Liver (tissue), 8 donors: ENCODE measurements at regions not wholly inside any gene's neighbourhood (a gene's known extent, or its start where the extent isn't known, plus 50 kb on each side); places are given as distances from the start of the nearest gene placed in this dataset.
"Not testable (repeated sequence)": the region's sequence is repeated elsewhere in the genome, so short reads cannot be mapped to it uniquely, and the experiment has no call there.

Experiments
- DNase-seq: peaks from one replicate; pipeline ENCODE4 v3.0.0-alpha.2; 2017; ENCODE audit warnings: low spot score
- H3K27ac ChIP-seq, 2 donors: one replicate each; pipeline ENCODE4 v1.7.0; 2013; ENCODE audit warnings: inconsistent platforms in 2 of 2, low read length in 2 of 2, control low read depth in 1 of 2, low read depth in 1 of 2, mild to moderate bottlenecking in 1 of 2
- H3K27me3 ChIP-seq, 4 donors: one replicate each; pipeline versions ENCODE4 v1.6.1 to v1.7.0; 2013; ENCODE audit warnings: low read length in 3 of 4, inconsistent platforms in 1 of 4, mild to moderate bottlenecking in 1 of 4, moderate library complexity in 1 of 4; ENCODE audit not compliant: control insufficient read depth in 4 of 4, insufficient read depth in 4 of 4
- H3K36me3 ChIP-seq, 4 donors: one replicate each; pipeline versions ENCODE4 v1.6.1 to v1.7.0; 2013; ENCODE audit warnings: low read length in 3 of 4, mild to moderate bottlenecking in 3 of 4, low read depth in 1 of 4, moderate library complexity in 1 of 4; ENCODE audit not compliant: control insufficient read depth in 4 of 4, insufficient read depth in 3 of 4
- H3K4me1 ChIP-seq, 4 donors: one replicate each; pipeline versions ENCODE4 v1.6.1 to v1.7.0; 2013; ENCODE audit warnings: low read length in 3 of 4, mild to moderate bottlenecking in 3 of 4, moderate library complexity in 1 of 4; ENCODE audit not compliant: control insufficient read depth in 4 of 4, insufficient read depth in 4 of 4
- H3K4me3 ChIP-seq, 3 donors: one replicate each; pipeline versions ENCODE4 v1.6.1 to v1.7.0; 2013; ENCODE audit warnings: low read length in 3 of 3, control low read depth in 1 of 3, low read depth in 1 of 3, mild to moderate bottlenecking in 1 of 3
- H3K9ac ChIP-seq, 2 donors: one replicate each; pipeline ENCODE4 v1.7.0; 2013; ENCODE audit warnings: low read length in 2 of 2, mild to moderate bottlenecking in 2 of 2, moderate library complexity in 2 of 2, control low read depth in 1 of 2, low read depth in 1 of 2
- H3K9me3 ChIP-seq, 4 donors: one replicate each; pipeline versions ENCODE4 v1.6.1 to v1.7.0; 2013; ENCODE audit warnings: low read length in 3 of 4; ENCODE audit not compliant: control insufficient read depth in 4 of 4
- FOXA1 ChIP-seq: IDR thresholded peaks from 2 replicates; pipeline ENCODE4 v1.6.1; 2016; ENCODE audit warnings: antibody characterized with exemption
- FOXA2 ChIP-seq: IDR thresholded peaks from 2 replicates; pipeline ENCODE4 v1.6.1; 2016; ENCODE audit warnings: antibody characterized with exemption
- HNF4A ChIP-seq, 2 donors: conservative IDR thresholded peaks; 2 replicates each; pipeline ENCODE4 v1.6.1; 2016; ENCODE audit warnings: antibody characterized with exemption in 2 of 2, mild to moderate bottlenecking in 2 of 2
- HNF4G ChIP-seq: IDR thresholded peaks from 2 replicates; pipeline ENCODE4 v1.6.1; 2016; ENCODE audit warnings: antibody characterized with exemption
- JUND ChIP-seq, 2 donors: IDR thresholded peaks; 2 replicates each; pipeline ENCODE4 v1.6.1; 2016; ENCODE audit warnings: antibody characterized with exemption in 2 of 2
- RXRA ChIP-seq, 2 donors: IDR thresholded peaks; 2 replicates each; pipeline ENCODE4 v1.6.1; 2017 to 2018; ENCODE audit warnings: antibody characterized with exemption in 2 of 2, mild to moderate bottlenecking in 1 of 2
- SP1 ChIP-seq: IDR thresholded peaks from 2 replicates; pipeline ENCODE4 v1.6.1; 2018; ENCODE audit warnings: antibody characterized with exemption, mild to moderate bottlenecking
- TAF1 ChIP-seq: conservative IDR thresholded peaks from 2 replicates; pipeline ENCODE4 v1.6.1; 2016; ENCODE audit warnings: antibody characterized with exemption, mild to moderate bottlenecking
- YY1 ChIP-seq: IDR thresholded peaks from 2 replicates; pipeline ENCODE4 v1.6.1; 2016; ENCODE audit warnings: antibody characterized with exemption, mild to moderate bottlenecking
- WGBS: extraction: QIAGEN DNeasy Blood & Tissue Kit; methylation state at CpG from one replicate; pipeline ENCODE4 v1.1.7; 2013; 5-methylcytosine and 5-hydroxymethylcytosine counted together
- TF ChIP-seq, protein P1 (sequence below): fragments of 150-350 bp; IDR thresholded peaks from 2 replicates; pipeline ENCODE4 v1.5.1; 2017; ENCODE audit warnings: improper control_type of control experiment, low read depth, low read length; ENCODE audit not compliant: missing input control
- TF ChIP-seq, protein P2 (sequence below): IDR thresholded peaks from 2 replicates; pipeline ENCODE4 v1.6.1; 2016; ENCODE audit warnings: antibody characterized with exemption
- TF ChIP-seq, protein P3 (sequence below): IDR thresholded peaks from 2 replicates; pipeline ENCODE4 v1.6.1; 2016; ENCODE audit warnings: antibody characterized with exemption
- TF ChIP-seq, protein P4 (sequence below): IDR thresholded peaks from 2 replicates; pipeline ENCODE4 v1.6.1; 2016; ENCODE audit warnings: antibody characterized with exemption
- donor health status: healthy.
- donor health status: healthy.
- donor health status: healthy.
- donor health status: healthy.
- donor health status: healthy.

DNA sequence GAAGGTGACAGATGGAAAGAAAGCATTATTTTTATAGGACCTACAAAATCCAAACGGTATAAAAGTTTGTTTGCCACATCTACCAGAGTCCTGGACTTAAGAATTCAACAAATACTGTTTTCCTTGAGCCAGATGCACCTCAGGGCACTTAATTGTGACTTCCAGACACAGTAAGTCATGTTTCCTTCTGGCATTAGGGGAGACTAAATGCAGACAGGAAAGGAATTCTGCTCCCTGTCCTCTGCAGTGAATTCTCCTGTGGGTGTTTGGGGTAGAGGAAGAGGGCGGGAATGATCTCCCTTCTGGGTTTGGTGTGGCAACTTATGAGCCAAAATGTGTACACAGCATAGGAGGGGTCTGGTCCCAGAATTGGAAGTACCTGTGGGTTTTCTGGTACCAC is 93.9 kb upstream of the ZDHHC17 start (continued):
- TF ChIP-seq, protein P1, sequence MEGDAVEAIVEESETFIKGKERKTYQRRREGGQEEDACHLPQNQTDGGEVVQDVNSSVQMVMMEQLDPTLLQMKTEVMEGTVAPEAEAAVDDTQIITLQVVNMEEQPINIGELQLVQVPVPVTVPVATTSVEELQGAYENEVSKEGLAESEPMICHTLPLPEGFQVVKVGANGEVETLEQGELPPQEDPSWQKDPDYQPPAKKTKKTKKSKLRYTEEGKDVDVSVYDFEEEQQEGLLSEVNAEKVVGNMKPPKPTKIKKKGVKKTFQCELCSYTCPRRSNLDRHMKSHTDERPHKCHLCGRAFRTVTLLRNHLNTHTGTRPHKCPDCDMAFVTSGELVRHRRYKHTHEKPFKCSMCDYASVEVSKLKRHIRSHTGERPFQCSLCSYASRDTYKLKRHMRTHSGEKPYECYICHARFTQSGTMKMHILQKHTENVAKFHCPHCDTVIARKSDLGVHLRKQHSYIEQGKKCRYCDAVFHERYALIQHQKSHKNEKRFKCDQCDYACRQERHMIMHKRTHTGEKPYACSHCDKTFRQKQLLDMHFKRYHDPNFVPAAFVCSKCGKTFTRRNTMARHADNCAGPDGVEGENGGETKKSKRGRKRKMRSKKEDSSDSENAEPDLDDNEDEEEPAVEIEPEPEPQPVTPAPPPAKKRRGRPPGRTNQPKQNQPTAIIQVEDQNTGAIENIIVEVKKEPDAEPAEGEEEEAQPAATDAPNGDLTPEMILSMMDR: no peak
- no peak for TF ChIP-seq YY1

DNA sequence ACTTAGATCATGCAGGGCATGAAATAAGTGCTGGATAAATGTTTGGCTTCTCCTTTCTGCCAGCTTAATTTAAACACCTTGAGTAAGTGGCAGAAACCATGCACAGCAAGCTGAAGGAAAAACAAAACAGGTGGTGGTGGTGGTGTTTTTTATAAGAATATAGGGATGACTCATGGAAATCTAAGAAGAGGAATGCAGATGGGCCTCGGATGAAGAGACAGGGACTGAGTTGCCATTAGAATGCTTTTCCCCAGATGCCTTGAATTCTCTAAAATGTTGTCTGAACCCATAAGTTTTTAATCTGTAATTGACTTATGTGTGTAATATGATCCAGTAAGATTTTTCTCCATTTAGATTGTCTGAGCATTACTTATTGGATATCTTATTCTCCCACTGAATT is 93.1 kb upstream of the ZDHHC17 start:
- H3K9me3 ChIP-seq: no peaks in the 10 kb centered on the region
- H3K9ac ChIP-seq: no peak overlapping the region
- no peak overlapping the region for H3K4me3 ChIP-seq
- H3K4me1 ChIP-seq: no peaks in the 10 kb centered on the region
- no peaks in the 10 kb centered on the region for H3K36me3 ChIP-seq
- H3K27ac ChIP-seq: no peak overlapping the region
- TF ChIP-seq FOXA2: no peak
- TF ChIP-seq, protein P2, sequence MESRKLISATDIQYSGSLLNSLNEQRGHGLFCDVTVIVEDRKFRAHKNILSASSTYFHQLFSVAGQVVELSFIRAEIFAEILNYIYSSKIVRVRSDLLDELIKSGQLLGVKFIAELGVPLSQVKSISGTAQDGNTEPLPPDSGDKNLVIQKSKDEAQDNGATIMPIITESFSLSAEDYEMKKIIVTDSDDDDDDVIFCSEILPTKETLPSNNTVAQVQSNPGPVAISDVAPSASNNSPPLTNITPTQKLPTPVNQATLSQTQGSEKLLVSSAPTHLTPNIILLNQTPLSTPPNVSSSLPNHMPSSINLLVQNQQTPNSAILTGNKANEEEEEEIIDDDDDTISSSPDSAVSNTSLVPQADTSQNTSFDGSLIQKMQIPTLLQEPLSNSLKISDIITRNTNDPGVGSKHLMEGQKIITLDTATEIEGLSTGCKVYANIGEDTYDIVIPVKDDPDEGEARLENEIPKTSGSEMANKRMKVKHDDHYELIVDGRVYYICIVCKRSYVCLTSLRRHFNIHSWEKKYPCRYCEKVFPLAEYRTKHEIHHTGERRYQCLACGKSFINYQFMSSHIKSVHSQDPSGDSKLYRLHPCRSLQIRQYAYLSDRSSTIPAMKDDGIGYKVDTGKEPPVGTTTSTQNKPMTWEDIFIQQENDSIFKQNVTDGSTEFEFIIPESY: no peak
- TF ChIP-seq SP1: no peak
- TF ChIP-seq, protein P3, sequence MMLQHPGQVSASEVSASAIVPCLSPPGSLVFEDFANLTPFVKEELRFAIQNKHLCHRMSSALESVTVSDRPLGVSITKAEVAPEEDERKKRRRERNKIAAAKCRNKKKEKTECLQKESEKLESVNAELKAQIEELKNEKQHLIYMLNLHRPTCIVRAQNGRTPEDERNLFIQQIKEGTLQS: no peak
- no peak for TF ChIP-seq HNF4G
- no peaks in the 10 kb centered on the region for H3K27me3 ChIP-seq
- DNase-seq: no peak
- 76% methylated on average over 1 of the region's 1 CpG for WGBS

DNA sequence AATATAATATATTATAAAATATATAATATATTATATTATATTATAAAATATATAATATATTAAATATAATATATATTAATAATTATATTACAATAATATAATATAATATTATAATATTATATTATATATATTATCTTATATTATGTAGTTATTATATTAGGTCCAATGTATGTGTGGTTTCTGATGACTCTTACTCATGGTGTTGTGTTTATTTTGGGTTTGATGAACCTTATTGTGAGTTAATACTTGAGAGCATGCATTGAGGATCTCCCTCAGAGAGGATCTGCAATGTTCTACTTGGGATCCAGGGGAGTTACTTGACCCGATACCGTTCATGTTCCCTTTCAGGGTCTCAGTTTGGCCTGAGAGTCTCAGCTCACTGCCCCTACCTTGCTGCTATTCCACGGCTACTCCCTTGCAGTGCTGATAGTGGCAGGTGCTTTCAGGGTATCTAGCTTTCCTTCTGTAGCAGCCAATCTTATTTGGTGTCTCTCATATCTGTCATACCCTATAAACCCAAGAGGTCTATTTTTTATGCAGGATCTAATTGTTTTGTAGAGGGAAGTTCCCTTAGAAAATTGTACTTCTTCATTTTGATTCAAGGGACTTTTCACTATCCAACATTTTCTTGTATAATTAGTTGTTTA is 89.1 kb upstream of the ZDHHC17 start:
- H3K27ac ChIP-seq: no peak overlapping the region
- no peaks in the 10 kb centered on the region for H3K4me1 ChIP-seq
- H3K9me3 ChIP-seq: no peaks in the 10 kb centered on the region
- no peak overlapping the region for H3K9ac ChIP-seq
- no peaks in the 10 kb centered on the region for H3K27me3 ChIP-seq
- DNase-seq: no peak
- 95% methylated on average over 3 of the region's 3 CpGs for WGBS
- H3K4me3 ChIP-seq: no peak overlapping the region
- H3K36me3 ChIP-seq: no peaks in the 10 kb centered on the region
- no peak for TF ChIP-seq TAF1
- TF ChIP-seq, protein P3: no peak
- TF ChIP-seq JUND (IDR thresholded peaks at IDR 0.05): no peak
- no peak for TF ChIP-seq HNF4A (conservative IDR thresholded peaks at IDR 0.05)
- TF ChIP-seq FOXA1: no peak
- TF ChIP-seq RXRA (IDR thresholded peaks at IDR 0.05): no peak
- TF ChIP-seq, protein P4, sequence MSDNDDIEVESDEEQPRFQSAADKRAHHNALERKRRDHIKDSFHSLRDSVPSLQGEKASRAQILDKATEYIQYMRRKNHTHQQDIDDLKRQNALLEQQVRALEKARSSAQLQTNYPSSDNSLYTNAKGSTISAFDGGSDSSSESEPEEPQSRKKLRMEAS: no peak
- no peak for TF ChIP-seq HNF4G
- TF ChIP-seq YY1: no peak

DNA sequence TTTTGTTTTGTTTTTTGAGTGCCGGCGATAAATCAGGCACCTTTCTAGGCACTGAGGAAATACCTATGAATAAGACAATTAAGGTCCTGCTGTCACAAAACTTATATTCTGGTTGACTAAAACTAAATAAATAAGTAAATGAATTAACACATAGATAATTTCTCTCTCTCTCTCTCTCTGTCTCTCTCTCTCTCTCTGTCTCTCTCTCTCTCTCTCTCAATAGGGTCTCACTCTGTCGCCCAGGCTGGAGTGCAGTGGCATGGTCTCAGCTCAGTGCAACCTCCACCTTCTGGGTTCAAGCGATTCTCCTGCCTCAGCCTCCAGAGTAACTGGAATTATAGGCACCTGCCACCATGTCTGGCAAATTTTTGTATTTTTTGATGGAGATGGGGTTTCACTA is 87.7 kb upstream of the ZDHHC17 start:
- H3K4me1 ChIP-seq, H3K36me3 ChIP-seq, H3K4me3 ChIP-seq, H3K27me3 ChIP-seq, H3K9me3 ChIP-seq, H3K27ac ChIP-seq, H3K9ac ChIP-seq, DNase-seq: not testable (repeated sequence)
- WGBS: 94% methylated on average over 4 of the region's 4 CpGs
